ENCODE measurements at regions not wholly inside any gene's neighbourhood (a gene's known extent, or its start where the extent isn't known, plus 50 kb on each side); places are given as distances from the start of the nearest gene placed in this dataset.
"Not testable (repeated sequence)": the region's sequence is repeated elsewhere in the genome, so short reads cannot be mapped to it uniquely, and the experiment has no call there.

DNA sequence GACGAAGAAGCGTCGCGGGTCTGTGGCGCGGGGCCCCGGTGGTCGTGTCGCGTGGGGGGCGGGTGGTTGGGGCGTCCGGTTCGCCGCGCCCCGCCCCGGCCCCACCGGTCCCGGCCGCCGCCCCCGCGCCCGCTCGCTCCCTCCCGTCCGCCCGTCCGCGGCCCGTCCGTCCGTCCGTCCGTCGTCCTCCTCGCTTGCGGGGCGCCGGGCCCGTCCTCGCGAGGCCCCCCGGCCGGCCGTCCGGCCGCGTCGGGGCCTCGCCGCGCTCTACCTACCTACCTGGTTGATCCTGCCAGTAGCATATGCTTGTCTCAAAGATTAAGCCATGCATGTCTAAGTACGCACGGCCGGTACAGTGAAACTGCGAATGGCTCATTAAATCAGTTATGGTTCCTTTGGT is 1533.5 kb upstream of the TPTE start:
- not testable (repeated sequence) for DNase-seq

GRCh38 chr21:8988696-8989095 is 1532.7 kb upstream of the TPTE start:
- peak in 1 of 2 experiments; percentile 68 for DNase-seq

DNA sequence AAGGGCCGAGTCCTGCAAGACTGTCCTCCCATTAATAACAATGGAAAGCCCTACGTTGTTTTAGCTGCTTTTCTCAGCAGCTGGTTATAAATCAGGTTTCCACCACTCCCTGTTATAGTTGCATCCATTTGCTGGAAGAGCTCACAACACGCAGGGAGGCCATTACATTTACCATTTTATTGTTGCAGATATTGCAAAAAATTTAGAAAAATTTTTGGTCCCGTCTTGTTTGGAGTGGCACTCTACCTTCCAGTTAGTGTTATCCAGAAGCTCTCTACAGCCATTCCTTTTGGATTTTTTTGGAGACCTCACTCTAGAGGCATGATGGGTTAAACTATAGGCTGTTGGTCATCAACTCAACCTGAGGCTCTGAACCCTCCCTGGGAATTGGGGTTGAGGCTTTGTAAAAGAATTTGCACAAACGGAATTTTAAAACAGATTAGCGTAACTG is 1532.1 kb upstream of the TPTE start:
- DNase-seq, result peak in 1 of 2 experiments; percentile 74

DNA sequence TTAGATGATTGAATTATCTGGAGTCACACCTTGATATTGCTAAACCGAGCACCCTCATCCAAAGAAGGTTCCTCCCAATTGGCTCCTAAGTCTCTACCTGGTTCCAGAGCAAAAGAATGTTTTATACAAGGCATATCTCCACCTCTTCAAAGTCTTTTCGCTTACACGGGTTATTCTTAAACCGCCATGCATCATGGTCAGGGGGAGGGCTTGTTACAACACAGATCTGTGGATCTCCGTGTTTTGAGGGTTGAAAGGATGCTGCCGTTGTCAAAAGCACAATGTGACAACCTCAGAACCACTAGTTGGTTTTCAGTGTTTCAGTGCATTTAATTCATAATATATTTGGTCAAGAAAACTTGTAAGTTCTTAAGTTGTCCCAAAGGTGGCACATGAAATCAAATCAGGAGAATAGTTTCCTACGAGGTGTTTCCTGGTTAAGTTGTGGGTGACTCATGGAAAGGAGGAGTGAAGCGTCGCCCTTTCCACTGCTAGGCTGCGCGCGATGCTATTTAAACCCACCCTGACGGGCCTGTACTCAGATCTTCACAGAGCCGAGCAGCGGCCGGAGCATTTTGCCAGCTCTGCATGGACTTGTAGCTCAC is 1531.6 kb upstream of the TPTE start:
- peak in 1 of 2 experiments; percentile 68 for DNase-seq

- DNase-seq, result peak in 1 of 2 experiments; percentile 72
Measured at GRCh38 chr21:8990326-8991087, 1530.9 kb upstream of the TPTE start.

- DNase-seq, result no peak
Measured at GRCh38 chr21:8991088-8991907, 1530.1 kb upstream of the TPTE start.

DNA sequence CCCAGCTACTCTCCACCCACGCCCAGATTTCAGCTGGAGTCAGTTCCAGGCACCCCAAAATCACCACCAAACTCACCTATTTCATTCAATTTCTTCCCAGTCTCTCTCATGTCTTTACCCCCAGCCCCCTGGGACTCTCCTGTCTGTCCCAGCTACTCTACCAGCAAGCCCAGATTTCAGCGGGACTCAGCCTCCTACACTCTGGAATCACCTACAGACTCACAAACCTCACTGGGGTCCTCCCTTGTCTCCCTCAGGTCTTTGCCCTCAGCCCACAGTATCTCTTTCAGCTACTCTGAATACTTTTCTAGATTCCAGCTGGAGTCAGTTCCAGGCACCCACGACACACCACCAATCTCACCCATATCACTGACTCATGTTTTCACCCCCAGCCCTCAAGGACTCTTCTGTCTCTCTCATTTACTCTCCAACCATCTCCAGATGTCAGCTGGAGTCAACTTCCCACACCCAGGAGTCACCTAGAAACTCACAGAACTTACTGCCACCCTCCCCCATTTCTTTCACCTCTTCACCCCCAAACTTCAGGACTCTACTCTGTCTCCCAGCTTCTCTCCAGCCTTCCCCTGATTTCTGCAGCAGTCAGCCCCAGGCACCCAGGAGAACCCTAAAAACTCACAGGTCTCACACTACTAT is 1529.3 kb upstream of the TPTE start:
- peak in 1 of 2 experiments; percentile 70 for DNase-seq

- no peak for DNase-seq
Measured at GRCh38 chr21:8992731-8993174, 1528.6 kb upstream of the TPTE start.

DNA sequence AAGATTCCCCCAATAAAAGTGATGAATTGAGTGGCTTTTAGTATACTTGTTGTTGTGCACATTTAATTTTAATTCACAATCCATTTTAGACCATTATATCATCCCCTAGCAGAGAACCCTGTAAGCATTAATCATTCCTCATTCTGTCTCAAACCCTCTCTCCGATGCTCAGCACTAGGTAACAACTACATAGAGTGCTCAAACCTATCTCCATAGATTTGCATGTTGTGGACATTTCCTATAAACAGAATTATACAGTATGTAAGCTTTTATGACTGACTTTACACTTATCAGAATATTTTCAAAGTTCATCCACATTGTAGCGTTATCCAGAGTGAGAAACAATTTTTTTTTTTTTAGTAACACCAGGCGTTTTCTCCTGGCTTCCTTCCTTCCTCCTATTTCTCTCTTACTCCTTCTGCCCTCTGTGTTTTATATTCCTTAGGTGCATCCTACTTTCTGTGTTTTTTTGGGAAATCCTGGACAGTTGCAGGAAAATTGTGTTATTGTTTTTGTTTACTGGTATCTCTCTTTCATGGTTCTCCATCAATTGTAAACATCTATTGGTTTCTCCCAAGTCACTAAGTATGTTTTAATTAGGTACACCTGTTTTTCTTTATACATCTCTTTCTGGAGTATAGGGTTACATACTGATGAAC is 1528.0 kb upstream of the TPTE start:
- DNase-seq, result no peak

DNA sequence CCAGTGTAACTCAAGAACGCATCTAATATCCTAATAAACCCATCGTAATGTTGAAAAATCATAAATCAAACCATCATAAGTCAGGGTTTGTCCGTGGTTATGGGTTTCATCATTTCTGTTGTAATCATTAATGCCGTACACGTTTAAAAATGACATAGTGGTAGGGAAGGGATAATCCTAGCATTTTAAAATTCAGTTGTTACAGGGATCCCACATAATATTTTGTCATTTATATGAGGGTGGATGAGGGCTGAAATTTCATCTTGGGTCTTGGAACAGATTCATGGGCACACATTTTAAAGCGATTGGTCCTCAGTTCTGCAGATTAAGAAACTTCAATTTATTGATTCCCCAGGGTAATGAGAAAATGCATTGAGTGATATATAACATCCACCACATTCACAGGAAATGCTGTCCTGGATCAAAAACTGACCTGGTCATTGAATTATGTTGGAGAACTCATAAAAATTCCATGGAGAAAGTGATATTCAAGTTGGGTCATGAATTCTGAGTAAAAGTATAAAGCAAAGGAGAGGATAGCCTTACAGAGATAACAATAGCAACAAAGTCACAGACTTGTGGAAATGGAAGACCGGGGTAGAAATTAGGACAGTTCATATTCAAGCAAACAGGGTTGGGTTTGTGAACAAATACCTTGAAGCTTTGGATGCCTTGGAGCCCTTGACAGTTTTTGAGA is 1527.3 kb upstream of the TPTE start:
- no peak for DNase-seq

GRCh38 chr21:8994640-8995511 is 1526.5 kb upstream of the TPTE start:
- peak in 1 of 2 experiments; percentile 49 for DNase-seq

DNA sequence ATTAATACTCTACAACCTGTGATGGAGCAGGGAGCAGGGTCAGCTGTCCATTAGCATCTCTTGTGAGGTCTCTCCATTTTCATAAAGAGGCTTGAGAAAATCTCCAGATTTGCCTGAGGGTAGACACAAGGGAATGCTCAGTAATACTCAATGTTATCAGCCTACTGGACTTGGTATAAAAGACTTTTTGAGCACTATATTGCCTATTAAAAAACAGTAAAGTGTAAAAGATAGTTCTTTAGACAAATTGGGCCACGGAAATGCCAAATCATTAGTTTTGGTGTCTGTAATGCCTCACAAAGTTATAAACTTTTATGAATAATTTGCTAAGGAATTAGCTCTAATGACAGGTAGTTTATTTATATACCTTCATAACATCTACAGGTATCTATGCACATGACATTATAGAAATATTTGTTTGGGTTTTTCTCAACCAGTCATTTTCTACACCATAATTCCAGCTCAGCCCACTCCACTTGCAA is 1524.9 kb upstream of the TPTE start:
- not testable (repeated sequence) for DNase-seq

- no peak for DNase-seq
Measured at GRCh38 chr21:8997011-8997440, 1524.4 kb upstream of the TPTE start.

- DNase-seq, result not testable (repeated sequence)
Measured at GRCh38 chr21:8997443-8998390, 1523.7 kb upstream of the TPTE start.

GRCh38 chr21:8998480-8998879 is 1522.9 kb upstream of the TPTE start:
- DNase-seq, result not testable (repeated sequence)

DNA sequence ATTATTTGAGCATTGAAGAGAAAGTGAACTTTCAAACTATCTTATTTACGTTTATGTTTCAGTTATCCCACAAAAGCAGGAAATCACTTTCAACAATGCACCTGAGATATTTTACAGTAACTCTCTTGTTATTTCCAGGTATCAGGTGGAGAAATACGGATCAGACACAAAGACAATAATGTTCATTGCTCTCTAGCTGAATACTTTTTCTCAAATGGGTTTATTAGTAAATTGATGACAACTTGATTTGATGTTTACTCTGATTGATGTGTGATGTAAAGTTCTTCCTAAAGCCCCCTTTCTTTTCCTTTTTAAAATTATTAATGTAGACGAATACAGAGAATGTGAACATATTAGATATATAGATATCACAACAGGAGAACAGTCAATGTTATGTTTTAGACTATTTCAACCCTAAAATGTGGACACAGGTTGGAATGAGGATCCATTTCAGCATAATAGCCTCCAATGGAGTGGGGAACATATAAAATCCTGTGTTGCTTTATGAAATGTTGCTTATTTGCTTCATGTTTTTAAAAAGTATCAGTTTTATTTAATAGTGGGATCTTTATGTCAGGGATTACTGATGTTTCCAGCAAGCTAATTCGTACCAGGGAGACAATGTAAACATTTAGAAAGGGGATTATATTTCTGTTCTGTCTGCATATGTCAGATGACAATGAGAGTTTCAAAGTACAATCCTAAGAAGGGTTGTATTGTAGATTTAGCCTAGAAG is 1522.3 kb upstream of the TPTE start:
- no peak for DNase-seq

- DNase-seq, result not testable (repeated sequence)
Measured at GRCh38 chr21:9000132-9000531, 1521.3 kb upstream of the TPTE start.

GRCh38 chr21:9000671-9001070 is 1520.7 kb upstream of the TPTE start:
- not testable (repeated sequence) for DNase-seq
